Keratinocyte (primary cell): ENCODE measurements at regions not wholly inside any gene's neighbourhood (a gene's known extent, or its start where the extent isn't known, plus 50 kb on each side); places are given as distances from the start of the nearest gene placed in this dataset.

Experiments
- DNase-seq: peaks from one replicate; pipeline ENCODE4 v3.0.0-alpha.2; 2011; ENCODE audit warnings: low read depth, missing footprints, low spot score
- FAIRE-seq: peaks from 2 replicates; lab custom pipeline; 2011; peaks lifted over from hg19 to GRCh38; lab: Jason Lieb, UNC
- H2AFZ ChIP-seq: 2 replicates; pipeline ENCODE4 v1.6.0; 2012; ENCODE audit warnings: low read length, control low read depth, inconsistent platforms; ENCODE audit not compliant: control insufficient read depth
- H3K27ac ChIP-seq: 2 replicates; pipeline ENCODE4 v1.5.1; 2011; ENCODE audit warnings: low read length; ENCODE audit not compliant: control insufficient read depth, insufficient read depth
- H3K27me3 ChIP-seq: 3 replicates; pipeline ENCODE4 v1.6.0; 2011; ENCODE audit warnings: low read length; ENCODE audit not compliant: control insufficient read depth, insufficient read depth; ENCODE audit errors: extremely low read depth
- H3K36me3 ChIP-seq, 2 experiments: 2 replicates in 1 of 2; 3 replicates in 1 of 2; pipeline ENCODE4 v1.5.1; 2011; ENCODE audit warnings: low read length in 2 of 2, mild to moderate bottlenecking in 1 of 2; ENCODE audit not compliant: control insufficient read depth in 2 of 2, insufficient read depth in 2 of 2; ENCODE audit errors: extremely low read depth in 1 of 2
- H3K4me1 ChIP-seq: 3 replicates; pipeline ENCODE4 v1.5.1; 2011; ENCODE audit warnings: low read length; ENCODE audit not compliant: control insufficient read depth, insufficient read depth; ENCODE audit errors: extremely low read depth
- H3K4me2 ChIP-seq: 3 replicates; pipeline ENCODE4 v1.6.0; 2011; ENCODE audit warnings: low read depth, low read length; ENCODE audit not compliant: control insufficient read depth, insufficient read depth; ENCODE audit errors: extremely low read depth
- H3K4me3 ChIP-seq, 3 experiments: fragments of 200-600 bp in 1 of 3; sonication (generic) in 1 of 3; 2 replicates in 2 of 3; 3 replicates in 1 of 3; pipeline ENCODE4 v1.5.1; 2011 to 2016; ENCODE audit warnings: low read length in 3 of 3, mild to moderate bottlenecking in 3 of 3, control low read depth in 2 of 3, inconsistent platforms in 1 of 3, low read depth in 1 of 3, mixed read lengths in 1 of 3, mixed run types in 1 of 3, moderate library complexity in 1 of 3; ENCODE audit not compliant: control insufficient read depth in 2 of 3, insufficient read depth in 2 of 3; ENCODE audit errors: extremely low read depth in 1 of 3
- H3K79me2 ChIP-seq: 2 replicates; pipeline ENCODE4 v1.6.0; 2012; ENCODE audit warnings: low read length; ENCODE audit not compliant: control insufficient read depth, insufficient read depth
- H3K9ac ChIP-seq: 3 replicates; pipeline ENCODE4 v1.6.0; 2011; ENCODE audit warnings: low read length; ENCODE audit not compliant: control insufficient read depth, insufficient read depth; ENCODE audit errors: extremely low read depth
- H3K9me1 ChIP-seq: 3 replicates; pipeline ENCODE4 v1.6.0; 2011; ENCODE audit warnings: low read length; ENCODE audit not compliant: control insufficient read depth, insufficient read depth; ENCODE audit errors: extremely low read depth
- H3K9me3 ChIP-seq: 2 replicates; pipeline ENCODE4 v1.5.1; 2012; ENCODE audit warnings: low read depth, low read length; ENCODE audit not compliant: control insufficient read depth
- H4K20me1 ChIP-seq: 3 replicates; pipeline ENCODE4 v1.6.0; 2011; ENCODE audit warnings: low read length; ENCODE audit not compliant: control insufficient read depth, insufficient read depth; ENCODE audit errors: extremely low read depth
- CTCF ChIP-seq, 3 experiments: IDR thresholded peaks in 1 of 3; conservative IDR thresholded peaks in 1 of 3; optimal IDR thresholded peaks in 1 of 3; 2 replicates in 2 of 3; 3 replicates in 1 of 3; pipeline versions ENCODE3 to v1.5.1; 2011; ENCODE audit warnings: low read length in 3 of 3, mild to moderate bottlenecking in 3 of 3, moderate library complexity in 2 of 3, control low read depth in 1 of 3, inconsistent platforms in 1 of 3; ENCODE audit not compliant: insufficient read depth in 2 of 3; ENCODE audit errors: extremely low read depth in 1 of 3
- EZH2 ChIP-seq: IDR thresholded peaks from one replicate; pipeline ENCODE4 v1.6.1; 2012; ENCODE audit warnings: inconsistent platforms, mild to moderate bottlenecking, low read length, moderate library complexity
- dilution Hi-C: fragments of 300-500 bp; cut with MboI; formaldehyde crosslinking; loops from one replicate; pipeline ENCODE4 v1.7.0; 2020; ENCODE audit warnings: low sequenced_read_pairs; ENCODE audit not compliant: extremely low pct_ligation_motif_present

GRCh38 chr19:31181535-31181934, 167.7 kb downstream of the TSHZ3 start:
- Histone ChIP-seq H3K27me3 (no peaks in the 10 kb centered on the region), H3K79me2 (no peaks in the 10 kb centered on the region), H3K36me3 (no peaks in the 10 kb centered on the region), H3K27ac (no peak overlapping the region), H3K4me3 (no peak overlapping the region), H3K4me2 (no peak overlapping the region), H3K9ac (no peak overlapping the region), H2AFZ (no peak overlapping the region), H3K4me1 (no peaks in the 10 kb centered on the region), H4K20me1 (no peaks in the 10 kb centered on the region), H3K9me3 (no peaks in the 10 kb centered on the region), H3K9me1 (no peaks in the 10 kb centered on the region)
- DNase-seq: no peak
- FAIRE-seq: no peak
- TF ChIP-seq CTCF (optimal IDR thresholded peaks at IDR 0.05 in 1 of 3, IDR thresholded peaks at IDR 0.05 in 1 of 3, conservative IDR thresholded peaks at IDR 0.05 in 1 of 3; ENCODE audit: extremely low read depth in 1 of 3, insufficient read depth in 2 of 3, low read length in 3 of 3) (no peak), EZH2 (no peak)
- dilution Hi-C loops: no loop called here

GRCh38 chr19:31180907-31181306, 168.3 kb downstream of the TSHZ3 start:
- DNase-seq: no peak
- no peaks in the 10 kb centered on the region for H3K36me3 ChIP-seq
- dilution Hi-C loops: no loop called here
- TF ChIP-seq EZH2: no peak
- TF ChIP-seq CTCF (optimal IDR thresholded peaks at IDR 0.05 in 1 of 3, IDR thresholded peaks at IDR 0.05 in 1 of 3, conservative IDR thresholded peaks at IDR 0.05 in 1 of 3; ENCODE audit: extremely low read depth in 1 of 3, insufficient read depth in 2 of 3, low read length in 3 of 3): no peak
- no peak overlapping the region for H3K4me2 ChIP-seq
- no peaks in the 10 kb centered on the region for H3K79me2 ChIP-seq
- FAIRE-seq: no peak
- no peak overlapping the region for H3K27ac ChIP-seq
- H3K9ac ChIP-seq: no peak overlapping the region
- H3K27me3 ChIP-seq: no peaks in the 10 kb centered on the region
- H4K20me1 ChIP-seq: no peaks in the 10 kb centered on the region
- no peaks in the 10 kb centered on the region for H3K4me1 ChIP-seq
- H2AFZ ChIP-seq: no peak overlapping the region
- H3K9me3 ChIP-seq: no peaks in the 10 kb centered on the region
- no peaks in the 10 kb centered on the region for H3K9me1 ChIP-seq
- H3K4me3 ChIP-seq: no peak overlapping the region
